Stimulated activated naive CD8-positive, alpha-beta T cell treated with anti-CD3 and anti-CD28 coated beads, Interleukin-15, amount 100 ng/mL, for 72 hours (primary cell): ENCODE measurements at regions not wholly inside any gene's neighbourhood (a gene's known extent, or its start where the extent isn't known, plus 50 kb on each side); places are given as distances from the start of the nearest gene placed in this dataset.
"Not testable (repeated sequence)": the region's sequence is repeated elsewhere in the genome, so short reads cannot be mapped to it uniquely, and the experiment has no call there.

Experiments used
- ATAC-seq: fragments of 150-1000 bp; cut with Tn5 transposase; 2 replicates; pipeline ENCODE4 v1.10.0; 2021; ENCODE audit warnings: mild to moderate bottlenecking, moderate library complexity
- DNase-seq, 2 donors: peaks; one replicate each; pipeline ENCODE4 v3.0.0; 2021 to 2022
- H3K27ac Mint-ChIP-seq, 2 donors: one replicate each; pipeline ENCODE4 v1.8.0; 2022; ENCODE audit warnings: mild to moderate bottlenecking in 2 of 2, mixed read lengths in 2 of 2, moderate library complexity in 2 of 2
- H3K27me3 Mint-ChIP-seq: one replicate; pipeline ENCODE4 v1.8.0; 2022; ENCODE audit warnings: mixed read lengths
- H3K4me1 Mint-ChIP-seq: one replicate; pipeline ENCODE4 v1.8.0; 2022; ENCODE audit warnings: mild to moderate bottlenecking, mixed read lengths
- H3K4me3 Mint-ChIP-seq, 2 donors: one replicate each; pipeline ENCODE4 v1.8.0; 2022; ENCODE audit warnings: mild to moderate bottlenecking in 2 of 2, mixed read lengths in 2 of 2, moderate library complexity in 1 of 2
- H3K9me3 Mint-ChIP-seq, 2 donors: one replicate each; pipeline ENCODE4 v1.8.0; 2022; ENCODE audit warnings: mixed read lengths in 2 of 2

- H3K4me1 Mint-ChIP-seq, result no peaks in the 10 kb centered on the region
- H3K4me3 Mint-ChIP-seq, result no peak overlapping the region
- peaks cover 37% of the 10 kb centered on the region for H3K27me3 Mint-ChIP-seq
- no peak overlapping the region for H3K27ac Mint-ChIP-seq
- ATAC-seq, result no peak
- peaks cover 4 to 7% of the 10 kb centered on the region in 2 donors for H3K9me3 Mint-ChIP-seq
- DNase-seq, result no peak
Measured at GRCh38 chr2:118423776-118424175, 335.5 kb downstream of the INSIG2 start.

DNA sequence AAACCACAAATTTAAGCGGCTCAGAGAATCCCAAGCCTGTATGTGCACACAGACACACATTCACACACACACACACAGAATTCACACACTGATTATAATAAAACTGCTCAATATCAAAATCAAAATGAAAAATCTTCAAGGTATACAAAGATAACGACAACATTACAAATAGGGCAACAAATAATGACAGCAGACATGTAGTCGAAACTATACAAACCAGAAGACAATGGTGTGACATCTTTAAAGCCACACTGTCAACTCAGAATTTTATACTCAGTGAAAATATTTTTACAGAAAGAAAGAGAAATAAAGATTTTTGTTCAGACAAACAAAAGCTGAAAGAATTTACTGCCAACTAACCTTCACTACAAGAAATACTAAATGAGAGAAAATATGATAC lies 333.4 kb downstream of the INSIG2 start:
- no peaks in the 10 kb centered on the region for H3K4me1 Mint-ChIP-seq
- no peak overlapping the region for H3K27ac Mint-ChIP-seq
- peaks cover 32% of the 10 kb centered on the region for H3K27me3 Mint-ChIP-seq
- no peak for DNase-seq
- H3K9me3 Mint-ChIP-seq, result peaks cover 4 to 7% of the 10 kb centered on the region in 2 donors
- no peak for ATAC-seq
- no peak overlapping the region for H3K4me3 Mint-ChIP-seq

DNA sequence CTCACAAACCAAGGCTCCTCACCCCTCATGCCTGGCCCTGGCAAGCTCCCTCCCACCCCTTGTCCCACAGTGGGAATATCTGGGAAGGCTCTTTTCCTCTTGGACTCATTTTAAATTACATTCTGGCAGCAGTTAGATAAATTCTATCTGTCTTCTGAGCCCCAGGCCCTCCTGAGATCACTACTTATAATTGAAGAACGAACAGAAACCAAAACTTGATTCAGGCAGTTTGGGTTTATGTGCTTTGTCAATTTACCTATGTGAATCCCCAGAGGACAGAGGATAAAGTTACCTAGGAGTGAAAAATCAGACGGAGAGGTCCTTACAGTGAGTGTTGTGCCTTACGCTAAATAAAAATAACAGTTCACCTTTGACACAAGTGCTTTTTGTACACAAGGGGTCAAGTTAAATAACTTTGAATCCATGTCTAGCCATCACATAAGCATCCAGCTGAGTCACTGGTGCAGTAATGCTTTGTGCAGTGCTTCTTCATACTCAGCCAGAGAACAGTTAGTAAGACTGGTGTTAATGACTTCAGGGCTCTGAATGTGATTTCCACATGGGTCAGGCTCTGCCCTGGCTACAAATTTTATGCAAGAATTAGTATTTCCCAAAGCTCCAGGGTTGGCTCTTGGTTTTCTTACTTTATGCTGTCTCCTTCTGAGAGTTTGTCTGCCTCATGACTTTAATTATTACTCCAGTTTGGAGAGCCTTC lies 329.3 kb downstream of the INSIG2 start:
- no peak overlapping the region for H3K27ac Mint-ChIP-seq
- peaks cover 5 to 7% of the 10 kb centered on the region in 2 donors for H3K9me3 Mint-ChIP-seq
- H3K4me1 Mint-ChIP-seq, result no peaks in the 10 kb centered on the region
- DNase-seq (no peak), ATAC-seq (no peak)
- H3K27me3 Mint-ChIP-seq, result peaks cover 22% of the 10 kb centered on the region
- no peak overlapping the region for H3K4me3 Mint-ChIP-seq

DNA sequence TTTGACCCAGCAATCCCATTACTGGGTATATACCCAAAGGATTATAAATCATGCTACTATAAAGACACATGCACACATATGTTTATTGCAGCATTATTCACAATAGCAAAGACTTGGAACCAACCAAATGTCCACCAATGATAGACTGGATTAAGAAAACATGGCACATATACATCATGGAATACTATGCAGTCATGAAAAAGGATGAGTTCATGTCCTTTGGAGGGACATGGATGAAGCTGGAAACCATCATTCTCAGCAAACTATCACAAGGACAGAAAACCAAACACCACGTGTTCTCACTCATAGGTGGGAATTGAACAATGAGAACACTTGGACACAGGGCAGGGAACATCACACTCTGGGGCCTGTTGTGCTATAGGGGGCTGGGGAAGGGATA lies 326.9 kb downstream of the INSIG2 start:
- H3K4me1 Mint-ChIP-seq, H3K4me3 Mint-ChIP-seq, DNase-seq, ATAC-seq, H3K27ac Mint-ChIP-seq, H3K9me3 Mint-ChIP-seq: not testable (repeated sequence)
- H3K27me3 Mint-ChIP-seq, result peaks cover 33% of the 10 kb centered on the region

DNA sequence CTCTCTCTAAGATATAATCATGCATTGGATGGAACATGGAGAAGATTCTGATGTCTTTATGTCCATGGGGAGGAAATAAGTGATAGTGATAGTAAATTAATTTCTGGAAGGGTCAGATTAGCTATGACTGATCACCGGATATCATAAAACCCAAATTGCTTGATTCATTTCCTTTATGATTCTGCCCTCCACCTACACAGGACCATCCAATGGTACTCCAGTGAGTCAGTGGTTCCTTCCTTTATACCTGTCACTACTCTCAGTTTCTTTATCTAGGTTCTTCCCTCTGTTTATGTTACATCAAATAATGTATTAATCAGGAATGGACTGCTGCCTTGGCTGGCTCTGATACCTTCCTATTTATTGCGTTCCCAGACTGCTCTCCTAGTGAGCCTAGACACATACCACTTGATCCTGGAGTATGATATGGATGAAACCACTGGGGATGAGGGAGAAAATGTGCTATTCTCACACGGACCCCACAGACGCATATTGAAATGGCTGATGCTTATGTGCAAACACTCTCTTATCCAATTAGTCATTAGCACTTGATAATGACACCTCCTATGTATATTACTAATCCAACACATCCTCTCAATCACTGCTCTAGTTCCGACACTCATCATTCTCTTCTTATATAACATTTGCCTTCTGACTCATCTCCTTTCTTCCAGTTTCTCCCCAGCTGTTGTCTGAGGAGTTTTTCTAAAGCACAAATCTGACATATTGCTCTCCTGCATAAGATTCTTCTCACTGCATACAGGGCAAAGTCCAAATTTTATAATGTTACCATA lies 315.6 kb downstream of the INSIG2 start:
- H3K4me1 Mint-ChIP-seq, result peaks cover 13% of the 10 kb centered on the region
- ATAC-seq (peak; percentile 94), DNase-seq (no peak)
- peak overlapping the region in 1 of 2 donors; percentile 16 for H3K27ac Mint-ChIP-seq
- H3K27me3 Mint-ChIP-seq, result peaks cover 46% of the 10 kb centered on the region
- no peak overlapping the region for H3K4me3 Mint-ChIP-seq
- peaks cover 10 to 24% of the 10 kb centered on the region in 2 donors for H3K9me3 Mint-ChIP-seq

GRCh38 chr2:118388771-118389170 lies 300.5 kb downstream of the INSIG2 start:
- H3K4me3 Mint-ChIP-seq, result no peak overlapping the region
- no peaks in the 10 kb centered on the region for H3K4me1 Mint-ChIP-seq
- no peaks in the 10 kb centered on the region for H3K9me3 Mint-ChIP-seq
- DNase-seq (no peak), ATAC-seq (no peak)
- peaks cover 22% of the 10 kb centered on the region for H3K27me3 Mint-ChIP-seq
- no peak overlapping the region for H3K27ac Mint-ChIP-seq

GRCh38 chr2:118387509-118387908 lies 299.2 kb downstream of the INSIG2 start:
- ATAC-seq (peak; percentile 15), DNase-seq (no peak)
- H3K4me1 Mint-ChIP-seq, result no peaks in the 10 kb centered on the region
- H3K27ac Mint-ChIP-seq, result no peak overlapping the region
- H3K27me3 Mint-ChIP-seq, result peaks cover 17% of the 10 kb centered on the region
- H3K9me3 Mint-ChIP-seq, result peaks cover 0 to 6% of the 10 kb centered on the region in 2 donors
- H3K4me3 Mint-ChIP-seq, result no peak overlapping the region

- H3K27me3 Mint-ChIP-seq, result peaks cover 14% of the 10 kb centered on the region
- ATAC-seq, result peak; percentile 31
- H3K4me3 Mint-ChIP-seq, result no peak overlapping the region
- no peaks in the 10 kb centered on the region for H3K4me1 Mint-ChIP-seq
- no peak overlapping the region for H3K27ac Mint-ChIP-seq
- peaks cover 0 to 6% of the 10 kb centered on the region in 2 donors for H3K9me3 Mint-ChIP-seq
- DNase-seq, result no peak
Measured at GRCh38 chr2:118386641-118387302, 298.5 kb downstream of the INSIG2 start.

- H3K27ac Mint-ChIP-seq, result no peak overlapping the region
- DNase-seq, result no peak
- no peak for ATAC-seq
Measured at GRCh38 chr2:118380915-118381653, 292.8 kb downstream of the INSIG2 start.

DNA sequence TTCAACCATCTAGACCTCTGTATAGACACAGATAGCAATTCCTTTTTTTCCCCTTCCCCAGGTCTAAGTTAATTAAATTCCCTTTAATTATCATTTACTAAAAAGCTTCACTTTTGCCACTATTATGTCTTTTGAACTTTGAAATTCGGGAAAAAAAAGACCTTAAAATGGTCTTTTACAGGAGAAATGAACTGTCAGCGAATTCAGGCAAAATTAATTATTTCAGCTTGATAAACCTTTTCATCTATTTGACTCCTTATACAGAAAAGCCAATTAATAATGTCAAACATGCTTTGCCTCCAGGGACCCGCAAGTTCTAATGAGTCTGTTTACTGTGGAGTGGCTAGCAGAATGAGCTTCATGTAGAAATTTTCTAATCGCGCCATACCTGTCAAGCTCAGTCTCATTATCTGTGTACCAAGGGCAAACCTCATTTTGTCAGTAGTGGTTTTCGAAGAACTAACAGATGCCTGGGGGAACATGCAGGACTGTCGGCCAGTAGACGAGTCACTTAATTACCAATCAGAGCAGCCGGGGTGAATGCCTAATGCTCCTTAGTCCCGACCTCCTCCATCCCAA lies 287.7 kb downstream of the INSIG2 start:
- Mint-ChIP-seq H3K27me3 (peaks cover 28% of the 10 kb centered on the region), H3K9me3 (no peaks in the 10 kb centered on the region), H3K27ac (no peak overlapping the region), H3K4me1 (no peaks in the 10 kb centered on the region), H3K4me3 (no peak overlapping the region)
- ATAC-seq (no peak), DNase-seq (no peak)

More at GRCh38 chr2:118380915-118381653, 292.8 kb downstream of the INSIG2 start:
- Mint-ChIP-seq H3K4me1 (no peaks in the 10 kb centered on the region), H3K9me3 (peaks cover 0 to 6% of the 10 kb centered on the region in 2 donors), H3K27me3 (peaks cover 20% of the 10 kb centered on the region), H3K4me3 (no peak overlapping the region)

DNA sequence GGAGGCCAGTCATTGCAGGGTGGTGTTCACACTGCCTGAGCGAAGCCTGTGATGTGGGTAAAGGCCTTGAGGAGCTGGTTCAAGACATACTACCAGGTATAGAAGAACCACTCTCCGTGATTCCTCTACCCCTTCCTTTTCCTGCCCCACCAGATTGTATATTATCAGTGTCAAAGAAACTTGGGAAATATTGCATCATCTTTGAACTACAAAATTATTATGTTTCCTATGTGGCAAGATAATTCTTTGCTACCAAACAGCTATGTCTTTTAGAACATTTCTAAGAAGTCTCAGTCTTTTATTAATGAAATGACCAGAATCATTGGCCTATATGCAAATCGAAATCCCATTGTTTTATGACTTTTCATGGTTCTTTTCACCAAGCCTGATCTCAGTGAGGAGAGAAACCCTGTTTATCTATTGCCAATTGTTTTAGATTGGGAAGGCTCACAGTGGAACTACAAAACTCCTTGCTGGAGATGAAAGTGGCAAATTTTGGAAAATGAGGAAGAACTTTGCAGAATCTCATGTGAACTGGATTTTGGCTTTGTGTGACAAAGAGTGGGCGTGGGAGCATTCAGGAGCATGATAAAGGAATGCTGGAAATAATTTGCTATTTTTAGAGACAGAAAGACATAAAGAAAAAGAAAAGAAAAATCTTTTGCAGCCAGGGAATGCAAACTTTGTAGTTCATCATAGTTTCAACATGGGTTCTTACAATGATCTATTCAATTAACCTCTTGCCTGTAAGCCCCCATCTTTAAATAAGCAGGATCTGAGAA lies 286.9 kb downstream of the INSIG2 start:
- H3K27ac Mint-ChIP-seq, result no peak overlapping the region
- DNase-seq (no peak), ATAC-seq (no peak)
- peaks cover 31% of the 10 kb centered on the region for H3K27me3 Mint-ChIP-seq
- H3K9me3 Mint-ChIP-seq, result no peaks in the 10 kb centered on the region
- H3K4me1 Mint-ChIP-seq, result no peaks in the 10 kb centered on the region
- no peak overlapping the region for H3K4me3 Mint-ChIP-seq

GRCh38 chr2:118372886-118373830 lies 284.9 kb downstream of the INSIG2 start:
- DNase-seq (no peak), ATAC-seq (no peak)
- peaks cover 44% of the 10 kb centered on the region for H3K27me3 Mint-ChIP-seq
- H3K4me3 Mint-ChIP-seq, result no peak overlapping the region
- H3K4me1 Mint-ChIP-seq, result no peaks in the 10 kb centered on the region
- H3K27ac Mint-ChIP-seq, result no peak overlapping the region
- H3K9me3 Mint-ChIP-seq, result no peaks in the 10 kb centered on the region

DNA sequence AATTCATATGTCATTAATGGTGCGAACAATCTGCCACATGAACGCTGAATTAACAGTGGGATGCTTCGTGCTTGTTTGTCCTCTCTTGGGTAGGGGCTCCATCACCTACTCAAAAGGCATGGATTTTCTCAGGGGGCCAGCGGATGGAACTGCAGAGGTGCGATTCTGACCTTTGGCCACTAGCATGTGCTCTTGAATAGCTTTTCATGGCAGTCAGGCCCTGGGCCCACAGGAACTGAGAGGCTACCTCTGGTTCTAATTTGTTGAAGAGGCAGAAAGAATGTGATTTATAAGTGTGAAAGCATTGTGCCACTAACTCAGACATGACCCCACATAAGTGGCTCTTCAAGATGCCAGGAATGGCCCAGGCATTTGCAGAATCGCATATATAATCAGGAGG lies 283.2 kb downstream of the INSIG2 start:
- Mint-ChIP-seq H3K4me1 (no peaks in the 10 kb centered on the region), H3K9me3 (no peaks in the 10 kb centered on the region), H3K4me3 (no peak overlapping the region), H3K27me3 (peaks cover 33% of the 10 kb centered on the region), H3K27ac (no peak overlapping the region)
- DNase-seq (peak in 1 of 2 donors; percentile 11), ATAC-seq (peak; percentile 39)
